Head of caudate nucleus (tissue), 42 donors: ENCODE measurements at regions not wholly inside any gene's neighbourhood (a gene's known extent, or its start where the extent isn't known, plus 50 kb on each side); places are given as distances from the start of the nearest gene placed in this dataset.
"Not testable (repeated sequence)": the region's sequence is repeated elsewhere in the genome, so short reads cannot be mapped to it uniquely, and the experiment has no call there.

Experiments used
- DNase-seq, 42 donors: peaks; one replicate each; pipeline versions ENCODE4 v3.0.0 to v3.0.0-alpha.2; 2020 to 2021; ENCODE audit warnings: mixed read lengths in 7 of 42
- intact Hi-C: fragments of 100-400 bp; cut with DNase I; formaldehyde crosslinking; loops from one replicate; pipeline ENCODE4 v1.15.0; 2022

DNA sequence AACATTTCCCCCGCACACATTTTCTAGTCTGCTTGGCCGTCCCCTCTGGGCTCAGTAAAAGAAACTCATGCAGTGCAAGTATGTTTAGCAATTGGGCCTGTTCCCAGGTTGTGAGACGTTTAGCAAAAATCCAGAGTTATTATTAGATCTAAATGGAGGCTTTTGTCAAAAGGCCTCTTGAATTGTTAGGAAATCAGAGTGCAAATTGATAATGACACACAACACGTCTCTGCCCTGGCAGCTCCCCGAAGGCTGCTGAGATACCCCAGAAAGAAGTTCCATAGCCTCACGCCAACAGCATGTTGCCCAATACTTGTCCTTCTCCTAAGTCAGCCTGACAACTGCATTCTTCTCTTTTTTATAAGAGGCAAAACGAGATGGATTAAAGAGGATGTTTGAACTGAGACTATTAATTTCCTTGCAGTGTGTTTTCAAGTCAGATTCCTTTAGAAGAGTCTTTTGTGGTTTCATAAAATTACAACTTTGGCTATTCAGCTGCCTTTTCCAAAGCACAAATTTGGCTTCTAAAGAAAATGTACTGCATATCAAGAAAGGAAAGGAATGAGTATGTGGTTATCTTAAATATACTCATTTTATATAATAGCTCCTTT is 202.2 kb downstream of the TRIB2 start:
- DNase-seq: peak in 3 of 42 donors; percentile 6 to 54 (median 11)
- intact Hi-C loops: no loop called here

DNA sequence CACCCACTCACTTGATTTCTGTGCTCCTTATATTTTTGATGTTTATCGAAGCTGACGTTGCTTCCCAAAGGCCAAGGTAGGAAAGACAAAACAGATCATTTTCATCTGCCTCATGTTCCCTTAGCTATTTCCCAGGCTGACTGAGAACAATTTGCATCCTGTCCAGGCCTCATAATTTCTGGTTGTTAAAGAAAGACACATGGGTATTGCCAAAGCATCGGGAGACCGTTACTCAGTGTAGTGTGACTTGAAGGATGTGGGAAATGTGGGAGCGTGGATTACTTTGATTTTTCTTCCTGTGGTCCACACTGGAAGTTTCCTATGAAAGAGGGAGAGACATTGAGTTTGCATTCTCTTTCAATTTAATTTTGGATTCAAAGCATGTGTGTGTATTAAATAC is 204.6 kb downstream of the TRIB2 start:
- DNase-seq: no peak
- intact Hi-C loops: no loop called here

DNA sequence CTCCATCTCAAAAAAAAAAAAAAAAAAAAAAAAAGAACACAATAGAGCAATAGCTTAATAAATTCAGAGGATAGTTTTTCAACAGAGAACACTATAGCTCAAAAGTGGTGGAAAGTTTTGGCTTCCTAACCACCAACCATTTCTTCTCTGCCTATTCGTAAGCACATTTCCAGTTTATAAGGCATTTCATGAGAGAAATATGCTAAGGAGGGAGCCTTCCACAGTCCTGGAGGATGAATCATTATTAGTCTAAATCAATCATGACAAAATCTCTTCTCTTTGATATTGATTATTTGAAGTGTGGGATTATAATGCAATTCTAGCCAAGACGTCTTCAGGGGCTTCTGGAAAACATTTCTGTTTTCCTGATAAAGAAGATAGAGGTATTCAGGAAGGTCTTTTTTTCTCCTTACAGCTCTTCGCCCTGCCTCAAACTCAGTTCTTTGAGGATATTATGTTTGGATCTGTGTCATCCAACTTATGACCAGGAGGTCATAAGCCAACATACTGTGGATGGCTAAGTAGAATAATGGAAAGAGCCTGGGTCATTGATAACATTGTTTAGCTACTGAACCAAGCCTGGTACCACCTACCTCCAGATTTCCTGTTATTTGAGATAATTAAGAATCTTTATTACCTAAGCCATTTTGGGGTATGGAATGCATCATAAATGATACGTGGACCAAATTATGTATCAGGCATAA is 207.3 kb downstream of the TRIB2 start:
- DNase-seq: no peak
- intact Hi-C loops: no loop called here

DNA sequence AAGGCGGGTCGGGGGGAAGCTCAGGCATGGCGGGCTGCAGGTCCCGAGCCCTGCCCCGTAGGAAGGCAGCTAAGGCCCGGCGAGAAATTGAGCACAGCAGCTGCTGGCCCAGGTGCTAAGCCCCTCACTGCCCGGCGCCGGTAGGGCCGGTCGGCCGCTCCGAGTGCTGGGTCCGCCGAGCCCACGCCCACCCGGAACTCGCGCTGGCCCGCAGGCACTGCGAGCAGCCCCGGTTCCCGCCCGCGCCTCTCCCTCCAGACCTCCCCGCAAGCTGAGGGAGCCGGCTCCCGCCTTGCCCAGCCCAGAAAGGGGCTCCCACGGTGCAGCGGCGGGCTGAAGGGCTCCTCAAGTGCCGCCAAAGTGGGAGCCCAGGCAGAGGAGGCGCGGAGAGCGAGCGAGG is 209.9 kb downstream of the TRIB2 start:
- DNase-seq, intact Hi-C loops: not testable (repeated sequence)

DNA sequence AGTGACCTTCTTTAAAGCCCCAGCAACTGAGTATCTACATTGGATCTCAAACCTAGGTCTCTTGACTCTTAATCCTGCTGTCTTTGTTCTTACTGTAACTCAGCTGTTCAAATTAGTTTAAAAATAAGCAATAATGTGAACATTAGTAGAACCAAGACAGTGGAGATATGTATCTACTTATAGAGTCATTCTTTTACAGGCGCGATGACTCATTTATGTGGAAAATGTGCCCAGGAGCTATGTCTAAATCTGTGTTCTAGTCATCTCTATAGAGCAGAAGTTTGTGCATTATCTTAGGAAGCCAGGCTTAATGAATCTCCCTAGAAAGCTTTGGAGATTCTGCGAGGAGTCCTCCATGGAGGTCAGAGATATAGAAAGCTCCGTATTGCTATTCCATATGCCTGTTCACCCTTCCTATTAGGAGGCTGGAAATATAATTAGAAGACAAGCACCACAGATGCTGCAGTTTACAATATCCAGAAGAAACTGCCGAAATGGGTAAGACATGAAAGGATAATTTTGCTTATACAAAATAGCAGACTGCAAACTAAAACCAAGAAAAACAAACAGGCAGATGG is 211.6 kb downstream of the TRIB2 start:
- no peak for DNase-seq
- intact Hi-C loops: no loop called here

DNA sequence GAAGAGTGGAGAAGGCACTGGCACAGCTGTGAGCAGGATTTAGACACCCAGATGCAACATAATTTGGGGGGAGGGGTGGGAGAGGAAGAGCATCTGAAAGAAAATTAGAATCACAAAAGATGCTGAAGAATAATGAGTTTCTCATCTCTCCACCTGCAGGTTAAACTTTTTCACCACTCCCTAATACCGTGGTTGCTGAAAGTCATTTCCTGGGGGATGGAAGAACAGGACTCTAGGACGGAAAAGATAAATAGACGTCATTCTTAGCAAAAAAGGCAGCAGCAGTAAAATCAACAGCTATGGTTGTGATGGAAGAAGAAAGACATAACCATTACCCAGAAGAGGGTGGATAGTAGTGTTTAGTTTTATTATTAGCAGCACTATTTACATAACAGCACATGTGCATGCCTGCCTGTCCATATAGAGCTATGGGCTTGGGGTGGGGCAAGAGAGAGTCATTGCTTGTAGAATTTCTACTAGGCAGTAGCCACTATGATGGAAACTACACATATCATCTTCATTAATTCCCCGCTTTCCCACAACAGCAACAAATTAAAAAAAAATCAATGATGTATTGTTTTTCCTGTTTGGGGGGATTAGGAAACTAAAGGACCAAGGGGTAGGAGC is 212.2 kb downstream of the TRIB2 start:
- intact Hi-C loops: no loop called here
- no peak for DNase-seq

DNA sequence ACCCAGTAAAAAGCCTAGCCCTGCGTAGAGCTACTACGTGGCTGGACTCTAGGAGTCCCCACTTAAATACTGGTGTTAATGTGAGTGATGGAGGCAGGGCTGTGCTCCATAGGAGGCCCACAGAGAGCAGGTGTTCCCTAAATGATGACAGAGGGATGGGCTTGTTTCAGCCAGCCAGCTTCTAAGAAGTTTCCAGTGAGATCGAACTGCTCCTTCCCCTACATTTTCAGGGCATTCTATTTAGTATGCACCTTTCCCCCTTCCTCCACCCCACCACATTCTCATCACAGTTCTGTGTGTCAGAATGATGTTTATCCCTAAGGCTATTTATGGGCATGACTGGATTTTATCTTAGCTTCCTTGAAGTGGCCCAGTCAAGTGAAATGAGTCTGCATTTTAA is 213.0 kb downstream of the TRIB2 start:
- DNase-seq: no peak
- intact Hi-C loops: loop anchor here (10.0 kb wide), 1 partner anchor 195 kb away; no protein-coding TSS in a partner anchor

DNA sequence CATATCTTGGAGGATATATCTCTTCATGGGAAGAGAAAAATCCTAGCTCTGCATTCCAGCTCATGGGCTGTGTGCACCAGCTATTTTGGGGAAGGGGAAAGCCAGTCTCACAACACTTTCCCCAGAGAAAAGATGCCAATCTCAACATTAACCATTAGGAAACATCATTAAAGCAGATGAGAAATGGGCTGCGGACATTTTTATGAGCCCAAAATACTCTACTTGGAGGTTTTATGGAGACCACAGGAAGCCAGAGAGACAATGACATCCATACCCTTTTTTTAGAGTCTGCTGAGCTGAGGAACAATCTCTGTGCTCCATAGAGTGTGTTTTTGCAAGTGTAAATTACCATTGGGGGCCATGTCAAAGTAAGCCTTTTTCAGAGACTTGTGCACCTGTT is 213.7 kb downstream of the TRIB2 start:
- DNase-seq: no peak
- intact Hi-C loops: loop anchor here (10.0 kb wide), 1 partner anchor 196 kb away; no protein-coding TSS in a partner anchor

DNA sequence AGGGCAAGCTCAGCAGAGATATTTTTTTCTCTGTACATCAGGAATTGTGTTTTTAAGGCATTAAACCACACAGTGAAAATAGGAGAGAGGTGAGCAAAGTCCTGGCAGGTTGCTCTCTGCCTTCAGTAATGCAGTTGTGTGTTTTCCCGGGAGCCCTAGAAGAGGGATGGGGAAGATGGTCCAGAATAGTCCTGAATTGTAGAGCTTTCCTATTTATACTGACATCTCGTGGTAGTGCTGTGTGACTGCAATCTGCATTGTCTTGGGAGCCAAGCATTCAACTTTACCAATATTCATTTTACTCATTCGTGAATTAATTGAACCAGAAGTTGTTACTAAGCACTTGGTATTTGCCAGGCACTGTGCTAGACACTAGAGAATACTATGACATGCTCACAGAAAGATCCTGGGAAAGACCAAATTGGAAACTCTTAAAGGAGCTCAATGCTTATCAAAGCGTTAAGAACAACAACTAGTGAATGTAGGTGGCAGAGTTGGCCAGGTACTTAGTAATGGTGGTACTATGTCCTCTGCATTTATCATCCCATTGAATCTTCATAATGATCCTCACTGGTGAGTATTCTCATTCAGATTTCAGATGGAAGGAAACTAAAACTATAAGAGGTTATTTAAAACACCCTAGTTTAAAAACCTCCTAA is 214.6 kb downstream of the TRIB2 start:
- intact Hi-C loops: loop anchor here (10.0 kb wide), 1 partner anchor 197 kb away; no protein-coding TSS in a partner anchor
- peak in 19 of 42 donors; percentile 3 to 63 (median 25) for DNase-seq

DNA sequence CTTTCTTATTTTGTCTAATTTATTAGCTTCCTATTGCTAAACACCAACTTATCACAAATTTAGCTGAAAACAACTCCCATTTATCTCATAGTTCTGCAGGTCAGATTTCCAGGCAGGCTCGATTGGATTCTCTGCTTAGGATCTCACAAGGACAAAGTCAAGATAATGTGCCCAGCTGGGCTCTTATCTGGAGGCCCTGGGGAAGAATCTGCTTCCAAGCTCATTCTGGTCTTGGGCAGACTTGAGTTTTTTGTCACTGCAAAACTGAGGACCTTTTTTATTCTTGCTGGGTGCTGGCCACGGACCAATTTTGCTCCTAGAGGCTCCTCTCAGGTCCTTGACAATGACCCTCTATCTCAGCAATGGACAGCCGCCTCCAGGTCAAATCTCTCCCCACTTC is 215.5 kb downstream of the TRIB2 start:
- no peak for DNase-seq
- intact Hi-C loops: loop anchor here (10.0 kb wide), 1 partner anchor 197 kb away; no protein-coding TSS in a partner anchor

DNA sequence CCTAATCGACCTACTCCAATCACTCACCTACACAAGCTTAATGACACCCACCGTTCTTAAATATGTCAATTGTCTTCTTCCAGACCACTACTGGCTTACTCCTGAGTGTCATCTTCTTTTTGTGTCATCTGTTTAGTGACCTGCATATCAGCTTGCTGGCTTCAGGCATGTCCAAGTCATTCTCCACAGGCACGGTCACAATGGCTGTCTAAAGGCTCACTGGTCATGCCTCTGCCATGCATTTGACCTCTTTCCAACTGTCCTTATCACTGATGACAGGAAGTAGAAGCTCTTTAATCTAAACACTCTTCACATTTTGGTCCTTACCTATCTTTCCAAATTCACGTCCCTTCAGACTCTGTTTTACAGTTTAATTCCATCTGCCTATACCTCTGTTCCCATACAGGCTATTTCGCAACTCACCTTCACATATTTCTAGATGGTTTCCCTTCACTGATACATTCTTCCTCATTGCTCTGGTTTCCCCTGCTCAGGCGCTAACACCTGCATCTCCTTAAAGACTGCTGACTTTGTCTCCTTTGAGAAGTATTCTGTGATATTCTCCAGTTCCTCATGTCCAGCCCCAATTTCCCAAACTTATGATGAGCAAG is 217.5 kb downstream of the TRIB2 start:
- intact Hi-C loops: loop anchor here (10.0 kb wide), 1 partner anchor 199 kb away; no protein-coding TSS in a partner anchor
- DNase-seq: no peak

DNA sequence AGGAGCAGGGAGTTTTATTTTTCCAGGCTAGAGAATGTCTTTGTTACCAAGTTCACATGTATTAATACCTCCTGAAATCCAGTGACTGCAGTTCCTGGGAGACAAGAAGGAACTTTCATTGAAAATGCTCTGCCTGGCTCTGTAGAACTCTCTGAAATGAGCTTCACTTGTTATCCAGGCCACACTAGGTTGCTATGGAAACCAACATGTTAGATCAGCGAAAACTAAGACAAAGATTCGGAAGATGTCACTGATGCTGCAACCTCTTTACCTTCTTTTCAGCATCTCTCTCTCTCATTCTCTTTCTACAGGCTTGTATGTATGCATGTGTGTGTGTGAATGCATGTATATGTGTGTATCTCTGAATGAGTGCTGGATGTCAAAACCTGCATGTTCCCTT is 218.5 kb downstream of the TRIB2 start:
- peak in 10 of 42 donors; percentile 3 to 54 (median 26) for DNase-seq
- intact Hi-C loops: loop anchor here (10.0 kb wide), 1 partner anchor 200 kb away; no protein-coding TSS in a partner anchor

DNA sequence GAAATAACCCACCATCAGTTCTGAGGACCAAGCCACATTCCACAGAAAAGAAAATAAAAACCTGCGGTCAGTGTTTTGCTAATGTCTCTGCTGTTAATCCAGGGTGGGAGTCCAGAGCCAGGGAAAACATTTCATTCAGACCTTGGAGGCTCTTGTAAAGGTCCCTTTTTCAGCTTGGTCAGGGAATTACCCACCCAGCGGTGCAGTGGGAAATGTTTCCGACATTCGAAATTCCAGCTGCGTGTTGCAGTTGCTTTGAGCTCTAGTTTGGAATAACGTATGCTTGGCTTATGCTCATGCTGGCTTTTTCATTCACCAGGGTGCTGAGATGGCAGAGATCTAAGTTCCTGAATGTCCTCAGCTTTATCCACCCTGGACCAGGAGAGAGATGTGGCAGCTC is 219.1 kb downstream of the TRIB2 start:
- intact Hi-C loops: loop anchor here (10.0 kb wide), 1 partner anchor 201 kb away; no protein-coding TSS in a partner anchor
- no peak for DNase-seq

DNA sequence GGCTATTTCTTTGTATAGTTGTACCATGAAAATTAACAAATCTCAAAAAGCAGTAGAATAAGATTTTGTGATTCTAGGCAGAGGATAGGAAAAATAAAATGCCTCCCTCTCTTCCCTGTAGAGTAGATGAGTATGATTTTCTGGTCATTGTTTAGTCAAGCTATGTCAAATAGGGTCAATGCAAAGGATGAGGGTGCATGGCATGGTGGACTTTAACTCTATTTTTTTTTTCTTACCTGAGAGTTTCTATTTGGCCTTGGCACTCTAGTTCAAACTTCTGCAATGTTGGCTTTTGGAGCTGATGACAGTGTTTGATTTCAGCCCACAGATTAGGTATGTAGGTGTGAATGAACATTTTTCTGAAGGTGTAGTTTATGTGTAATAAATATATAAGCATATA is 224.5 kb downstream of the TRIB2 start:
- no peak for DNase-seq
- intact Hi-C loops: no loop called here

DNA sequence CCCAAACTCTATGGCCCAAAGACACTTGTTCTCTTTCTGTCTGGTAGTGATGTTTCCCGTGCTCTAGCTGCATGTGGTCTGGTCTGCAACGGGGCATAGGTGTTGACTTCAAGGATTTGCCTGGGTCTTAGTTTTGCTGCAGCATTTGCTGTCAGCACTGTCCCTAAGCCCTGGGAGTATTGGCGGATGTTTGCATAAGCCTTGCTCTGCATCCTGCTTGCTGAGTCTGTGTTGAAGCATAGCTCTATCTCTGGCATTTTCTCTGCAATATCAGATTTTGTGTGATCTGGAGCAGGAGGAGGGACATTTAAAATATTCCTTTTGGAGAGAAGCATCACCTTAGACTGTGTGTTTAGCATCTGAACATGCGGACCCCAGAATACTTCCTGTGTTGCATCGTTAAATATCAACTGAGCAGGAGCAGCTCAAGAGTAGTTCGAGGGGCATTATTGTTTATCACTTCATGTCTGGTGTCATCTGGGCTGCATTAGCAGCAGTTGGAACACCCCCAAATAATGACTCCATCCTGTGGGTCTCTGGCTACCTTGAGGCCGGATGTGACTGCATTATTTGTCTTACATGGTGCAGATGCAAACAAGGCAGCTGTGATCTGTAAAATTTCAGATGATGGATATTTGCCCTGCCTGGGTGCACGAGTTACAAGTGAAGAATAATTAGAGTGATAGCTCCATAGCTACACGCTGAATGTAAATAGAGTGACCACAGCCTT is 231.7 kb downstream of the TRIB2 start:
- intact Hi-C loops: no loop called here

DNA sequence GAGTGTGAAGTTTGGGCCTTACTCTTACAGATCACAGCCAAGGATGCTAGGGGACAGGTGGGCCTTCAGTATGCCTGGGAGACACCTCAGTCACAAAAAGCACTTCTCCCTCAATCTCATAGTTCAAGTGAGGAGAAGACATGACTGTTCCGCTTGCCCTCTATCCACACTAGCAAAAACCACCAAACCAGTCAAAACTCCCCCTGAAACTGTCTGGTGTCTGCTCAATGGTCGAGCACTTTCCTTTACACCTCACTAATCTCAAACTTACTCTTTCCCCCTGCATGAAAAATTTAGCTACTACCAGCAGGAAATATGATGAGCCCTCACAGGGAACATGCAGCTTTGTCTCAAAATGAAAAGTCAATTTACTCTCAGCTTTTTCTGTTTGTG is 232.2 kb downstream of the TRIB2 start:
- intact Hi-C loops: no loop called here
- DNase-seq: no peak

More for the DNA sequence above, 231.7 kb downstream of the TRIB2 start:
- no peak for DNase-seq

DNA sequence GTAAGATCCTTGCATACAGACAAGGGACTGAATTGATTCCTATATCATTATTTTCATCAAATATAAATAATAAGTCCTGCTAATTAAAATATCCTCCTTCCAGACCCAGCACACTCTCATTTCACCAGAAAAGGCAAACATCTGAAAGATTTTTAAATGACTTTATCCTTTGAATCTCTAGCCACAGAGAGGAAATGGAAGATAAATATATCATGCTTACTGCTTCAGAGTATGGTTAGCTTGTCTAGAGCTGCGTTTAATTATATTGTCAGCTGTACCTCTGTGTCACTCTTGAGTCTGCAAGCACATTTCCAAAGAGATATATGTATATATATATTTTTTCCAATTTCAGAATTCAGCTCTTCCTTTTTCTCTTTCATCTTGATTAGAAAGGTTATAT is 232.7 kb downstream of the TRIB2 start:
- DNase-seq: no peak
- intact Hi-C loops: no loop called here

DNA sequence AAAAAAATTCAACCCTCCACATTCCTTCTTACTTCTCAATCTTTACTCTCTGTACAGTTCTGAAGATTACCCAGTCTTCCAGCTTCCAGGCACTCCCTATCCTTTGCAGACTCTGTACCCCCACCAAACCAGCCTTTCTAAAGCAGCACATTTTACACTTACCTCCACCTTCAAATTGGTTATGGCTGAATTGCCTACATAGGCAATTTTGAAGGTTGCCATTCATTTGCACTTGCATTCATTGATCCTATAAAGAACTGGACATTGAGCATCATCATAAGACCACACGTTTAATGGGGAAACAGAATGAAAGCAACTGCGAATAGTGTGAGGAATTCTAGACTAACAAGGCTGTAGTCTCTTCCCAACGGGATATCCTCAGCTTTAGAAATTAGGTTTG is 233.4 kb downstream of the TRIB2 start:
- DNase-seq: no peak
- intact Hi-C loops: no loop called here
